Tibial nerve (tissue), 4 donors: ENCODE measurements at regions not wholly inside any gene's neighbourhood (a gene's known extent, or its start where the extent isn't known, plus 50 kb on each side); places are given as distances from the start of the nearest gene placed in this dataset.

Experiments
- DNase-seq, 2 donors: peaks; one replicate each; pipeline ENCODE4 v3.0.0-alpha.2; 2019; ENCODE audit warnings: low spot score in 2 of 2
- H3K27ac ChIP-seq, 4 donors: fragments of 200-600 bp; sonication (generic) in 3 of 4; one replicate each; pipeline ENCODE4 v1.5.1; 2017 to 2019; ENCODE audit warnings: mild to moderate bottlenecking in 1 of 4
- H3K27me3 ChIP-seq, 2 donors: fragments of 200-600 bp; sonication (generic) in 1 of 2; one replicate each; pipeline versions ENCODE4 v1.5.1 to v1.6.0; 2017 to 2019
- H3K36me3 ChIP-seq, 3 donors: fragments of 200-600 bp; sonication (generic); one replicate each; pipeline ENCODE4 v1.5.1; 2018 to 2019
- H3K4me1 ChIP-seq, 4 donors: fragments of 200-600 bp; sonication (generic) in 3 of 4; one replicate each; pipeline ENCODE4 v1.5.1; 2017 to 2019
- H3K4me3 ChIP-seq, 4 donors: fragments of 200-600 bp; sonication (generic) in 3 of 4; one replicate each; pipeline ENCODE4 v1.5.1; 2017 to 2019; ENCODE audit warnings: mild to moderate bottlenecking in 1 of 4, moderate library complexity in 1 of 4
- H3K9me3 ChIP-seq, 4 donors: fragments of 200-600 bp; sonication (generic) in 3 of 4; one replicate each; pipeline ENCODE4 v1.5.1; 2017 to 2019
- CTCF ChIP-seq, 5 experiments: fragments of 200-600 bp in 3 of 5; fragments of 450-650 bp in 2 of 5; sonication (generic) in 3 of 5; IDR thresholded peaks; one replicate each; pipeline ENCODE4 v1.5.1; 2016 to 2019; ENCODE audit warnings: antibody characterized with exemption in 5 of 5, mild to moderate bottlenecking in 3 of 5, moderate library complexity in 2 of 5
- EP300 ChIP-seq, 2 donors: sonication (generic); formaldehyde crosslinking; IDR thresholded peaks; one replicate each; pipeline ENCODE4 v1.6.1; 2017; ENCODE audit warnings: antibody characterized with exemption in 2 of 2, mild to moderate bottlenecking in 1 of 2
- POLR2A ChIP-seq, 2 donors: fragments of 450-650 bp; IDR thresholded peaks; one replicate each; pipeline ENCODE4 v1.6.1; 2017; ENCODE audit warnings: antibody characterized with exemption in 2 of 2, mild to moderate bottlenecking in 2 of 2, moderate library complexity in 2 of 2
- WGBS, 2 donors: methylation state at CpG; one replicate each; pipeline ENCODE4 v1.1.5; 2018; 5-methylcytosine and 5-hydroxymethylcytosine counted together

- no peaks in the 10 kb centered on the region for H3K27me3 ChIP-seq
- 77 to 83% methylated on average over 10 of the region's 10 CpGs for WGBS, 2 donors
- no peaks in the 10 kb centered on the region for H3K4me1 ChIP-seq
- H3K27ac ChIP-seq = no peak overlapping the region
- H3K4me3 ChIP-seq = no peak overlapping the region
- no peak for DNase-seq
- no peak for TF ChIP-seq EP300 (IDR thresholded peaks at IDR 0.05)
- TF ChIP-seq POLR2A (IDR thresholded peaks at IDR 0.05) = no peak
- no peaks in the 10 kb centered on the region for H3K9me3 ChIP-seq
- H3K36me3 ChIP-seq = no peaks in the 10 kb centered on the region
Observed at GRCh38 chr4:67052814-67053675, 492.3 kb downstream of the CENPC start.

- Histone ChIP-seq H3K9me3 (no peaks in the 10 kb centered on the region), H3K36me3 (no peaks in the 10 kb centered on the region), H3K4me1 (no peaks in the 10 kb centered on the region), H3K27me3 (no peaks in the 10 kb centered on the region), H3K27ac (no peak overlapping the region), H3K4me3 (no peak overlapping the region)
- DNase-seq = no peak
- TF ChIP-seq CTCF (IDR thresholded peaks at IDR 0.05) = no peak
- TF ChIP-seq EP300 (IDR thresholded peaks at IDR 0.05) = no peak
- no peak for TF ChIP-seq POLR2A (IDR thresholded peaks at IDR 0.05)
- WGBS, 2 donors = 70 to 80% methylated on average over 4 of the region's 4 CpGs
Observed at GRCh38 chr4:67051000-67051789, 494.1 kb downstream of the CENPC start.

- H3K9me3 ChIP-seq = no peaks in the 10 kb centered on the region
- no peak for TF ChIP-seq EP300 (IDR thresholded peaks at IDR 0.05)
- no peaks in the 10 kb centered on the region for H3K4me1 ChIP-seq
- DNase-seq = no peak
- no peak overlapping the region for H3K27ac ChIP-seq
- no peaks in the 10 kb centered on the region for H3K36me3 ChIP-seq
- no peaks in the 10 kb centered on the region for H3K27me3 ChIP-seq
- WGBS, 2 donors = 76% methylated on average over 2 of the region's 2 CpGs
- no peak overlapping the region for H3K4me3 ChIP-seq
Observed at GRCh38 chr4:67049446-67049845, 495.9 kb downstream of the CENPC start.

- no peaks in the 10 kb centered on the region for H3K36me3 ChIP-seq
- H3K4me1 ChIP-seq = no peaks in the 10 kb centered on the region
- H3K27me3 ChIP-seq = no peaks in the 10 kb centered on the region
- no peaks in the 10 kb centered on the region for H3K9me3 ChIP-seq
- 47 to 67% methylated on average over 2 of the region's 2 CpGs for WGBS, 2 donors
- no peak overlapping the region for H3K4me3 ChIP-seq
- no peak for DNase-seq
- TF ChIP-seq CTCF (IDR thresholded peaks at IDR 0.05) (no peak), POLR2A (IDR thresholded peaks at IDR 0.05) (no peak)
- no peak overlapping the region for H3K27ac ChIP-seq
Observed at GRCh38 chr4:67048530-67048929, 496.8 kb downstream of the CENPC start.

GRCh38 chr4:67040315-67040714 lies 505.0 kb downstream of the CENPC start:
- TF ChIP-seq EP300 (IDR thresholded peaks at IDR 0.05) (no peak), POLR2A (IDR thresholded peaks at IDR 0.05) (no peak)
- Histone ChIP-seq H3K4me3 (no peak overlapping the region), H3K36me3 (no peaks in the 10 kb centered on the region), H3K9me3 (no peaks in the 10 kb centered on the region), H3K27ac (no peak overlapping the region), H3K27me3 (no peaks in the 10 kb centered on the region), H3K4me1 (no peaks in the 10 kb centered on the region)
- no peak for DNase-seq
- WGBS, 2 donors = 75 to 77% methylated on average over 2 of the region's 2 CpGs

GRCh38 chr4:67038228-67038566 lies 507.1 kb downstream of the CENPC start:
- DNase-seq = no peak
- Histone ChIP-seq H3K27ac (no peak overlapping the region), H3K4me1 (no peaks in the 10 kb centered on the region), H3K4me3 (no peak overlapping the region), H3K27me3 (no peaks in the 10 kb centered on the region), H3K36me3 (no peaks in the 10 kb centered on the region), H3K9me3 (peaks cover 0 to 4% (median 0%) of the 10 kb centered on the region in 4 donors)
- 39 to 40% methylated on average over 4 of the region's 4 CpGs for WGBS, 2 donors
- TF ChIP-seq EP300 (IDR thresholded peaks at IDR 0.05) = no peak
- no peak for TF ChIP-seq CTCF (IDR thresholded peaks at IDR 0.05)
- no peak for TF ChIP-seq POLR2A (IDR thresholded peaks at IDR 0.05)
